ENCODE measurements at regions not wholly inside any gene's neighbourhood (a gene's known extent, or its start where the extent isn't known, plus 50 kb on each side); places are given as distances from the start of the nearest gene placed in this dataset.

DNA sequence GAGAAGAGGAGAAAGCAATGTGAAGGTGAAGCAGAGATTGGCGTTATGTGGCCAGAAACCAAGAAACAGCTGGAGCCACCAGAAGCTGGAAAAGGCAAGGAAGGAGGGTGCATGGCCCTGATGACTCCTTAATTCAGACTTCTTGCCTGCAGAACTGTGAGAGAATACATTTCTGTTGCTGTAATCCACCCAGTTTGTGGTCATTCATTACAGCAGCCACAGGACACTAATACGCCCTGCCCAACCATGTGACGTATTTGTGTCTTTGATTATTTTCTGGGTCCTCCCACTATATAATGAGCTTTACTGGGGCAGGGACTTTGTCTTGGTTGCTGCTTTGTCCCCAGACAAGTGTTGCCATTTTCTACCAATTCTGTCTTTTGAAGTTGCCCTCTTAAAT, 64.5 kb upstream of the MITF start:
- TF ChIP-seq, protein P1, sequence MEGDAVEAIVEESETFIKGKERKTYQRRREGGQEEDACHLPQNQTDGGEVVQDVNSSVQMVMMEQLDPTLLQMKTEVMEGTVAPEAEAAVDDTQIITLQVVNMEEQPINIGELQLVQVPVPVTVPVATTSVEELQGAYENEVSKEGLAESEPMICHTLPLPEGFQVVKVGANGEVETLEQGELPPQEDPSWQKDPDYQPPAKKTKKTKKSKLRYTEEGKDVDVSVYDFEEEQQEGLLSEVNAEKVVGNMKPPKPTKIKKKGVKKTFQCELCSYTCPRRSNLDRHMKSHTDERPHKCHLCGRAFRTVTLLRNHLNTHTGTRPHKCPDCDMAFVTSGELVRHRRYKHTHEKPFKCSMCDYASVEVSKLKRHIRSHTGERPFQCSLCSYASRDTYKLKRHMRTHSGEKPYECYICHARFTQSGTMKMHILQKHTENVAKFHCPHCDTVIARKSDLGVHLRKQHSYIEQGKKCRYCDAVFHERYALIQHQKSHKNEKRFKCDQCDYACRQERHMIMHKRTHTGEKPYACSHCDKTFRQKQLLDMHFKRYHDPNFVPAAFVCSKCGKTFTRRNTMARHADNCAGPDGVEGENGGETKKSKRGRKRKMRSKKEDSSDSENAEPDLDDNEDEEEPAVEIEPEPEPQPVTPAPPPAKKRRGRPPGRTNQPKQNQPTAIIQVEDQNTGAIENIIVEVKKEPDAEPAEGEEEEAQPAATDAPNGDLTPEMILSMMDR (conservative IDR thresholded peaks at IDR 0.05; ENCODE audit: low read depth, low read length): no peak

GRCh38 chr3:69671082-69671952, 67.9 kb upstream of the MITF start:
- DNase-seq (ENCODE audit: low read depth): no peak
- TF ChIP-seq, protein P1 (conservative IDR thresholded peaks at IDR 0.05; ENCODE audit: low read depth, low read length): peak; percentile 79
- no peak overlapping the region for H3K4me3 ChIP-seq (ENCODE audit: low read depth, low read length)

More for the DNA sequence above, 64.5 kb upstream of the MITF start:
- DNase-seq (ENCODE audit: low read depth): no peak
- no peak overlapping the region for H3K4me3 ChIP-seq (ENCODE audit: low read depth, low read length)

GRCh38 chr3:69669070-69669469, 70.2 kb upstream of the MITF start:
- no peak for DNase-seq (ENCODE audit: low read depth)
- TF ChIP-seq, protein P1 (conservative IDR thresholded peaks at IDR 0.05; ENCODE audit: low read depth, low read length): no peak
- H3K4me3 ChIP-seq (ENCODE audit: low read depth, low read length): no peak overlapping the region

DNA sequence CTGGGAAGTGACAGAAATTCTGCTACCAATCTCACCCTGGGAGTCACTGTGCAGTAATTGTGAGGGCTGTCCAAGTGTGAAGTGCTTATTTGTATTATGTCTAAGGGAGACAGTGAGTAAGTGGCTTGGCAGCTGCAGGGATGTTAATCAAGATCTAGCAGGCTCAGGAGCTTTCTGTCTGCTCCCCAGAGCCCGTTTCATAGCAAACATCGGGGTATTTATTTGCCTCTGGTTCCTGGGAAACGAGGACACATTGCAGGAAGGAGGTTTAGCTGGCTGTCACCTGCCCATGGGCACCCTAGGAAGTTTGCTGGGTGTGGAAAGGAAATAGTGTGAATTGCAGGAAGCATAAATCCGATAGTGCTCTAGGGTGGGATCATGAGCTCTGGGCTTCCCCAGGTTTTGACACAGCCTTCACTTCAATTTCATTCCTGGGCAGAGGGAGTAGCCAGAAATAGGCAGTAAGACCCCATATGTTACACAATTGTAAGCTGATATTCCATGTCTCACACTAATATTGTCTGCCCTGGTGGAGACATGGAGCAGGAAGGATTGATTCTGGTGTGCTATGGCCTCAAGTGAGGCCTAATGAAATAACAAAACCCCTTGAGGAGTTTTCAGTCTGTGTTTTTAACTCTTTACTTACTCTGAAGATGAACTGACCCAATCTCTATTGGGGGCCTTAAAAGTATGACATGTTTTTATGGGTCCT, 74.1 kb upstream of the MITF start:
- H3K4me3 ChIP-seq (ENCODE audit: low read depth, low read length): no peak overlapping the region
- peak; percentile 57 for DNase-seq (ENCODE audit: low read depth)
- TF ChIP-seq, protein P1 (conservative IDR thresholded peaks at IDR 0.05; ENCODE audit: low read depth, low read length): no peak

DNA sequence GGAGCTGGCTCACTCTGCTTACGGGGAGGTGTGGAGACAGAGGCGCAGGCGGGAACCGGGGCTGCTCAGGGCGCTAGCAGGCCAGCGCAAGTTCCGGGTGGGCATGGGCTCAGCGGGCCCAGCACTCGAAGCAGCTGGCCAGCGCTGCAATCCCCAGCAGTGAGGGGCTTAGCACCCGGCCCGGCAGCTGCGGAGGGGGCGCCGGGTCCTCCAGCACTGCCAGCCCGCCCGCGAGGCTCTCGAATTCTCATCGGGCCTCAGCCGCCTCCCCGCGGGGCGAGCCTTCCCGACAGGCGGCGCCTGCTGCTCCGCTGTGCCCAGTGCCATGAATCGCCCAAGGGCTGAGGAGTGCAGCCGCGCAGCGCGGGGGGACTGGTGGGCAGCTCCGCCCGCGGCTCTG, 78.6 kb upstream of the MITF start:
- TF ChIP-seq, protein P1 (conservative IDR thresholded peaks at IDR 0.05; ENCODE audit: low read depth, low read length): no peak
- DNase-seq (ENCODE audit: low read depth): no peak
- no peak overlapping the region for H3K4me3 ChIP-seq (ENCODE audit: low read depth, low read length)

DNA sequence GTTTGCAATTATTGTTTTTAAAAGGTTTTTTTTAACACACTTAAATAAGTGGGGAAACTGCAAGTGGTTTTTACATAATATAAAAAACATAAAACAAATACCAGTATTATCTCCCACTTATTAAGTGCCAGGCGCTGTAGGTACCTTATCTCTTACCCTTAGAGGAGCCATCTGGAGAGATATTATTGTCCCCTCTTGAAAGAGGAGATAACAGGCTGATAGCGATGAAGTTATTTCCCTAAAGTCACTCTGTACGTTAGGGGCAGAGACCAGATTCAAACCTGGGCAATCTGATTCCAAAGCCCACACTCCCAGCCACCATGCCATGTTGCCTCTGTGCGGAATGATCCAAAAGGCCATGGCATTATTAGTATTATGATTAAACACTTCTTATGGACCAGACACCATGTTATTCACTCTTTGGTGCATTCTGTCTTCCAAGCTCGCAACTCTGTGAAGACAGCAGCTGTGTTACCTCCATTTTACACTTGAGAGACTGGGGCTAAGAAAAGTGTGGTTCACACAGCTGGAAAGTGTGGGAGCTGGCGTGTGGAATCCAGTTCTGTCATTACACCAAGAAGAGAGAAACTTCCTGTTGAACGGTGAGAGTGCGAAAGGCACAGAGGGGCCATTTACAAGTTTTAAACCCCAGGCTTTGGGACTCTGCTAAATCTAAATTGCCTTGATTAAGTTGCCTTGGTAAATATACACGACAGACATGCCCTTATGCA, 79.9 kb upstream of the MITF start:
- H3K4me3 ChIP-seq (ENCODE audit: low read depth, low read length): no peak overlapping the region
- DNase-seq (ENCODE audit: low read depth): no peak
- TF ChIP-seq, protein P1 (conservative IDR thresholded peaks at IDR 0.05; ENCODE audit: low read depth, low read length): no peak

Data from epithelial cell of proximal tubule (primary cell).